ENCODE measurements at regions not wholly inside any gene's neighbourhood (a gene's known extent, or its start where the extent isn't known, plus 50 kb on each side); places are given as distances from the start of the nearest gene placed in this dataset.

GRCh38 chrX:121102101-121102500 is 54.7 kb downstream of the GLUD2 start:
- DNase-seq: no peak

GRCh38 chrX:121103381-121103780 is 56.0 kb downstream of the GLUD2 start:
- no peak for DNase-seq

GRCh38 chrX:121106484-121107235 is 59.2 kb downstream of the GLUD2 start:
- no peak for DNase-seq

- DNase-seq: no peak
These were observed 62.6 kb downstream of the GLUD2 start for GRCh38 chrX:121109986-121110385.

- no peak for DNase-seq
These were observed 63.1 kb downstream of the GLUD2 start for GRCh38 chrX:121110536-121110935.

- DNase-seq: no peak
These were observed 67.3 kb downstream of the GLUD2 start for GRCh38 chrX:121114691-121115090.

GRCh38 chrX:121120690-121121605 is 73.5 kb downstream of the GLUD2 start:
- no peak for DNase-seq

- no peak for DNase-seq
These were observed 74.9 kb downstream of the GLUD2 start for GRCh38 chrX:121122332-121122731.

GRCh38 chrX:121128925-121129877 is 81.8 kb downstream of the GLUD2 start:
- no peak for DNase-seq

- DNase-seq: no peak
These were observed 85.3 kb downstream of the GLUD2 start for GRCh38 chrX:121132675-121133074.

GRCh38 chrX:121135488-121136207 is 88.2 kb downstream of the GLUD2 start:
- no peak for DNase-seq

GRCh38 chrX:121146059-121146628 is 98.7 kb downstream of the GLUD2 start:
- DNase-seq: no peak

- no peak for DNase-seq
These were observed 102.8 kb downstream of the GLUD2 start for GRCh38 chrX:121150217-121150616.

- DNase-seq: no peak
These were observed 103.9 kb downstream of the GLUD2 start for GRCh38 chrX:121151293-121151692.

GRCh38 chrX:121154858-121155404 is 107.5 kb downstream of the GLUD2 start:
- no peak for DNase-seq

- no peak for DNase-seq
These were observed 113.6 kb downstream of the GLUD2 start for GRCh38 chrX:121160987-121161386.

- DNase-seq: no peak
These were observed 114.1 kb downstream of the GLUD2 start for GRCh38 chrX:121161501-121161933.

GRCh38 chrX:121163443-121163842 is 116.0 kb downstream of the GLUD2 start:
- DNase-seq: no peak

- DNase-seq: no peak
These were observed 118.5 kb downstream of the GLUD2 start for GRCh38 chrX:121165930-121166359.

- DNase-seq: no peak
These were observed 122.0 kb downstream of the GLUD2 start for GRCh38 chrX:121169099-121170035.
